SJSA1 (cell line): ENCODE measurements at regions not wholly inside any gene's neighbourhood (a gene's known extent, or its start where the extent isn't known, plus 50 kb on each side); places are given as distances from the start of the nearest gene placed in this dataset.

ENCODE experiments used
- DNase-seq, 2 experiments: peaks; one replicate each; pipeline ENCODE4 v3.0.0-alpha.2; 2015 to 2020; ENCODE audit warnings: low spot score in 2 of 2, low read depth in 1 of 2
- H3K27ac ChIP-seq: fragments of 250-450 bp; sonication (Bioruptor Pico); 2 replicates; pipeline ENCODE4 v1.5.1; 2020; ENCODE audit warnings: mild to moderate bottlenecking, moderate library complexity
- H3K27me3 ChIP-seq: fragments of 250-450 bp; sonication (Bioruptor Pico); replicated peaks from 2 replicates; pipeline ENCODE4 v1.5.1; 2020; ENCODE audit warnings: mild to moderate bottlenecking, moderate library complexity
- H3K36me3 ChIP-seq: fragments of 250-450 bp; sonication (Bioruptor Pico); 2 replicates; pipeline ENCODE4 v1.5.1; 2020; ENCODE audit warnings: mild to moderate bottlenecking
- H3K4me1 ChIP-seq: fragments of 250-450 bp; sonication (Bioruptor Pico); replicated peaks from 2 replicates; pipeline ENCODE4 v1.6.1; 2021; ENCODE audit warnings: mild to moderate bottlenecking
- H3K4me3 ChIP-seq: fragments of 250-450 bp; sonication (Bioruptor Pico); 2 replicates; pipeline ENCODE4 v1.5.1; 2020; ENCODE audit warnings: mild to moderate bottlenecking
- H3K9me3 ChIP-seq: fragments of 250-450 bp; sonication (Bioruptor Pico); replicated peaks from 2 replicates; pipeline ENCODE4 v1.5.1; 2020; ENCODE audit warnings: mild to moderate bottlenecking

- Histone ChIP-seq H3K36me3 (no peaks in the 10 kb centered on the region), H3K4me3 (no peak overlapping the region), H3K9me3 (no peaks in the 10 kb centered on the region), H3K27ac (no peak overlapping the region), H3K27me3 (no peaks in the 10 kb centered on the region), H3K4me1 (no peaks in the 10 kb centered on the region)
- no peak for DNase-seq
Measured at GRCh38 chr2:150319658-150320555, 167.6 kb downstream of the RND3 start.

GRCh38 chr2:150319085-150319484, 168.4 kb downstream of the RND3 start:
- Histone ChIP-seq H3K4me1 (no peaks in the 10 kb centered on the region), H3K27ac (no peak overlapping the region), H3K4me3 (no peak overlapping the region), H3K27me3 (no peaks in the 10 kb centered on the region), H3K36me3 (no peaks in the 10 kb centered on the region), H3K9me3 (no peaks in the 10 kb centered on the region)
- no peak for DNase-seq

- Histone ChIP-seq H3K36me3 (no peaks in the 10 kb centered on the region), H3K9me3 (no peaks in the 10 kb centered on the region), H3K27me3 (no peaks in the 10 kb centered on the region), H3K4me3 (no peak overlapping the region), H3K27ac (no peak overlapping the region), H3K4me1 (no peaks in the 10 kb centered on the region)
- DNase-seq: no peak
Measured at GRCh38 chr2:150312271-150312670, 175.2 kb downstream of the RND3 start.

GRCh38 chr2:150309311-150310080, 178.0 kb downstream of the RND3 start:
- no peak for DNase-seq
- Histone ChIP-seq H3K9me3 (peaks cover under 1% of the 10 kb centered on the region; the same call in 1 of the 2 replicates), H3K27ac (no peak overlapping the region), H3K4me1 (no peaks in the 10 kb centered on the region), H3K4me3 (no peak overlapping the region), H3K36me3 (no peaks in the 10 kb centered on the region), H3K27me3 (no peaks in the 10 kb centered on the region)

GRCh38 chr2:150307258-150307657, 180.2 kb downstream of the RND3 start:
- H3K4me1 ChIP-seq: no peaks in the 10 kb centered on the region
- H3K27ac ChIP-seq: no peak overlapping the region
- no peaks in the 10 kb centered on the region for H3K27me3 ChIP-seq
- no peaks in the 10 kb centered on the region for H3K36me3 ChIP-seq
- no peak for DNase-seq
- peaks cover 8% of the 10 kb centered on the region; the same call in 1 of the 2 replicates for H3K9me3 ChIP-seq
- H3K4me3 ChIP-seq: no peak overlapping the region

GRCh38 chr2:150303281-150303680, 184.2 kb downstream of the RND3 start:
- DNase-seq: no peak
- H3K4me3 ChIP-seq: no peak overlapping the region

GRCh38 chr2:150298571-150299305, 188.7 kb downstream of the RND3 start:
- no peaks in the 10 kb centered on the region for H3K27me3 ChIP-seq
- no peak overlapping the region for H3K4me3 ChIP-seq
- 0 out of 2 replicates have a peak, but pooled peaks cover 3% of the 10 kb centered on the region for H3K9me3 ChIP-seq
- H3K27ac ChIP-seq: no peak overlapping the region
- peaks cover 10% of the 10 kb centered on the region for H3K4me1 ChIP-seq
- no peaks in the 10 kb centered on the region for H3K36me3 ChIP-seq
- DNase-seq: no peak

More at GRCh38 chr2:150303281-150303680, 184.2 kb downstream of the RND3 start:
- Histone ChIP-seq H3K9me3 (peaks cover 8% of the 10 kb centered on the region; the same call in 1 of the 2 replicates), H3K27me3 (no peaks in the 10 kb centered on the region), H3K36me3 (no peaks in the 10 kb centered on the region), H3K27ac (no peak overlapping the region), H3K4me1 (no peaks in the 10 kb centered on the region)

GRCh38 chr2:150296770-150297546, 190.5 kb downstream of the RND3 start:
- Histone ChIP-seq H3K27ac (no peak overlapping the region), H3K27me3 (no peaks in the 10 kb centered on the region), H3K9me3 (no peaks in the 10 kb centered on the region; the same call in 1 of the 2 replicates), H3K36me3 (no peaks in the 10 kb centered on the region), H3K4me3 (no peak overlapping the region), H3K4me1 (peaks cover 10% of the 10 kb centered on the region)
- DNase-seq: peak in 1 of 2 experiments; percentile 59

- no peaks in the 10 kb centered on the region for H3K27me3 ChIP-seq
- no peak for DNase-seq
- H3K27ac ChIP-seq: no peak overlapping the region
- H3K4me1 ChIP-seq: peaks cover 10% of the 10 kb centered on the region
- H3K4me3 ChIP-seq: no peak overlapping the region
- H3K36me3 ChIP-seq: no peaks in the 10 kb centered on the region
- no peaks in the 10 kb centered on the region; the same call in 1 of the 2 replicates for H3K9me3 ChIP-seq
Measured at GRCh38 chr2:150295544-150295943, 191.9 kb downstream of the RND3 start.

- no peak for DNase-seq
- Histone ChIP-seq H3K4me3 (no peak overlapping the region), H3K27me3 (no peaks in the 10 kb centered on the region), H3K9me3 (no peaks in the 10 kb centered on the region; the same call in 1 of the 2 replicates), H3K36me3 (no peaks in the 10 kb centered on the region), H3K27ac (no peak overlapping the region), H3K4me1 (peaks cover 10% of the 10 kb centered on the region)
Measured at GRCh38 chr2:150293771-150294170, 193.7 kb downstream of the RND3 start.

- H3K27me3 ChIP-seq: no peaks in the 10 kb centered on the region
- no peaks in the 10 kb centered on the region for H3K36me3 ChIP-seq
- H3K27ac ChIP-seq: no peak overlapping the region
- peaks cover 10% of the 10 kb centered on the region for H3K4me1 ChIP-seq
- H3K9me3 ChIP-seq: no peaks in the 10 kb centered on the region; the same call in 1 of the 2 replicates
- no peak for DNase-seq
- H3K4me3 ChIP-seq: no peak overlapping the region
Measured at GRCh38 chr2:150292807-150293206, 194.7 kb downstream of the RND3 start.

- no peaks in the 10 kb centered on the region for H3K27me3 ChIP-seq
- H3K4me3 ChIP-seq: no peak overlapping the region
- peaks cover 9% of the 10 kb centered on the region for H3K4me1 ChIP-seq
- H3K27ac ChIP-seq: no peak overlapping the region
- H3K9me3 ChIP-seq: no peaks in the 10 kb centered on the region; the same call in 1 of the 2 replicates
- H3K36me3 ChIP-seq: no peaks in the 10 kb centered on the region
- no peak for DNase-seq
Measured at GRCh38 chr2:150292192-150292591, 195.3 kb downstream of the RND3 start.
